Fibroblast of pulmonary artery (primary cell): ENCODE measurements at regions not wholly inside any gene's neighbourhood (a gene's known extent, or its start where the extent isn't known, plus 50 kb on each side); places are given as distances from the start of the nearest gene placed in this dataset.

ENCODE experiments used
- DNase-seq: peaks from one replicate; pipeline ENCODE4 v3.0.0-alpha.2; 2010; ENCODE audit warnings: low read depth
- H3K4me3 ChIP-seq: replicated peaks from 2 replicates; pipeline ENCODE4 v1.5.1; 2011; ENCODE audit warnings: low read depth, mild to moderate bottlenecking, control low read depth, low read length, moderate library complexity
- TF ChIP-seq, protein P1 (sequence below): IDR thresholded peaks from 2 replicates; pipeline ENCODE4 v1.5.1; 2011; ENCODE audit warnings: mild to moderate bottlenecking, control low read depth, low read length, inconsistent platforms; ENCODE audit errors: missing control alignments

- no peak overlapping the region for H3K4me3 ChIP-seq
- TF ChIP-seq, protein P1, sequence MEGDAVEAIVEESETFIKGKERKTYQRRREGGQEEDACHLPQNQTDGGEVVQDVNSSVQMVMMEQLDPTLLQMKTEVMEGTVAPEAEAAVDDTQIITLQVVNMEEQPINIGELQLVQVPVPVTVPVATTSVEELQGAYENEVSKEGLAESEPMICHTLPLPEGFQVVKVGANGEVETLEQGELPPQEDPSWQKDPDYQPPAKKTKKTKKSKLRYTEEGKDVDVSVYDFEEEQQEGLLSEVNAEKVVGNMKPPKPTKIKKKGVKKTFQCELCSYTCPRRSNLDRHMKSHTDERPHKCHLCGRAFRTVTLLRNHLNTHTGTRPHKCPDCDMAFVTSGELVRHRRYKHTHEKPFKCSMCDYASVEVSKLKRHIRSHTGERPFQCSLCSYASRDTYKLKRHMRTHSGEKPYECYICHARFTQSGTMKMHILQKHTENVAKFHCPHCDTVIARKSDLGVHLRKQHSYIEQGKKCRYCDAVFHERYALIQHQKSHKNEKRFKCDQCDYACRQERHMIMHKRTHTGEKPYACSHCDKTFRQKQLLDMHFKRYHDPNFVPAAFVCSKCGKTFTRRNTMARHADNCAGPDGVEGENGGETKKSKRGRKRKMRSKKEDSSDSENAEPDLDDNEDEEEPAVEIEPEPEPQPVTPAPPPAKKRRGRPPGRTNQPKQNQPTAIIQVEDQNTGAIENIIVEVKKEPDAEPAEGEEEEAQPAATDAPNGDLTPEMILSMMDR = no peak
- DNase-seq = no peak
Observed at GRCh38 chr1:147824001-147824400, 63.6 kb upstream of the GJA5 start.

DNA sequence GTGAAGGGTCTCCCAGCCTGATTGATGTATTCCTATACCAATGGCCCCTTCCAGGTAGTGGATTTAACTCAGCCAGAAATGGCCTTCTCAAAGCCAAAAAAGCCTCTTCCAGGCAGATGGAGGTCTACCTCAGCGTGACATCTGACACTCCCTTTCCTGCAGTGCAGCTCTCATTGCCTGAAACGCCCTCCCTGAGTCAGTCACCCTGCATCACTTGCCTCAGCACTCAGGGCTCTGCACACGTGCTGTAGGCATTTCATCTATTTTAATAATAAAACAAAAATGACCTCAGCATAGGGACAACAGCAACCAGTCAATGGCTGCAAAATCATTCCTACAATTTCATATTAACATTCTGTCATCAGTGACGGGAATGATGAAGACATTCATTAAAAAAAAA, 64.4 kb upstream of the GJA5 start:
- TF ChIP-seq, protein P1 = no peak
- no peak overlapping the region for H3K4me3 ChIP-seq
- DNase-seq = no peak

DNA sequence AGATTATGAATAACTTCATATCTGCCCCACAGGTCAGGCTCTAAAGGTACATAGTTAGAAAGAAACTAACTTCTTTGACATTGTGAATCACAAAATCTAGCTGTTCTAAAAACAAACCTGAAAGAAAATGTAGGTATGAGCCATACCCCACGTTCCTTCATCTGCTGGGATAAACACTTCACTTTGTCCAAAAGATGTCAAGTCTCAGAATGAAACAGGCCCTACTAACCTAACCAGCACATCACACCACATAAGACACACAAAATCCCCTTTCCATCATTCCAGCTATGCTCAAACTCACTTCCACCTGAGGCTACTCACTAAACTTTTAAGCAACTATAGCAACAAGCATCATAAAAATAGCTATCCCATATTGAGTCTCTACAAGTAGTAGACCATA, 65.2 kb upstream of the GJA5 start:
- TF ChIP-seq, protein P1 = no peak
- no peak for DNase-seq
- no peak overlapping the region for H3K4me3 ChIP-seq

- DNase-seq = no peak
- TF ChIP-seq, protein P1 = no peak
- H3K4me3 ChIP-seq = no peak overlapping the region
Observed at GRCh38 chr1:147826259-147826658, 65.9 kb upstream of the GJA5 start.

DNA sequence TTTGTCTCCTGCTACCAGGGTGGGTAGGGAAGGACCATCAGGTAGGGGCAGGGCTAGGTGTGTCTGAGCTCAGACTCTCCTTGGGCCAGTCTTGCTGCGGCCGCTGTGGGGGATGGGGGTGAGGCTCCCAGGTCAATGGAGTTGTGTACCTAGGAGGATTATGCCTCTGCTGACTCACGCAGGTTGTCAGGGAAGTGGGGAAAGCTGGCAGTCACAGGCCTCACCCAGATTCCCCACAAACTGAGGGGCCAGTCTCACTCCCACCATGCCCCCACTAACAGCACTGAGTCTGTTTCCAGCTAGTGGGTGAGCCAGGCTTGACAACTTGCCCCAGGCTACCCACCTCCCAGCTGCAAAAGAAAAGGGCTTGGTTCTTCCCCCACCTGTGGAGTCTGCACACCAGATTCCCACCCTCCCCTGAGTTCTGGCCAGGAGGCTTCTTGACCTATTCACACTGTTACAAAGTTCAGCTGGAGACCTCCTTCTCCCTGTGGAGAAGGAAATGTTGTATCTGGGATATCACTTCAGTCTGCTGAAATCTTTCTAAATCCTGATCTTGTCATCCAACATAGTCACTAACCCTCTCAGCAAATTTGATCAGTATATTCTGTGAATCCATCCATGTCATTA, 69.2 kb upstream of the GJA8 start:
- DNase-seq = no peak
- H3K4me3 ChIP-seq = no peak overlapping the region
- TF ChIP-seq, protein P1 = no peak

DNA sequence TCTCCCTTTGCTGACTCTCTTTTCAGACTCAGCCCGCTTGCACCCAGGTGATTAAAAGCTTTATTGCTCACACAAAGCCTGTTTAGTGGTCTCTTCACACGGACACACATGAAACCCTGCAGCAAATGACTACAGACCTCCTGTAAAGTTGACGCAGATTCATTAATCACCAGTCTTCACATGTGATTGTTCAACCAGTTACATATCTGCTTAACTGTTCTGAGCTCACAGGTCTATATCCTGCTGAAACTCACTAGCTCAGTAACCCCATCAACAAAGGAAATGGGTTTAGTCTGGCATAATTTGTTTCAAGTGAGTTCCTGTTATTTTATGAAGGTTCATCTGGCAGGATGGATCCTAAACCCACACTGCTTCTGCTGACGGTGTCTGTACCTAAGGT, 68.4 kb upstream of the GJA8 start:
- H3K4me3 ChIP-seq = no peak overlapping the region
- no peak for DNase-seq
- TF ChIP-seq, protein P1 = no peak

DNA sequence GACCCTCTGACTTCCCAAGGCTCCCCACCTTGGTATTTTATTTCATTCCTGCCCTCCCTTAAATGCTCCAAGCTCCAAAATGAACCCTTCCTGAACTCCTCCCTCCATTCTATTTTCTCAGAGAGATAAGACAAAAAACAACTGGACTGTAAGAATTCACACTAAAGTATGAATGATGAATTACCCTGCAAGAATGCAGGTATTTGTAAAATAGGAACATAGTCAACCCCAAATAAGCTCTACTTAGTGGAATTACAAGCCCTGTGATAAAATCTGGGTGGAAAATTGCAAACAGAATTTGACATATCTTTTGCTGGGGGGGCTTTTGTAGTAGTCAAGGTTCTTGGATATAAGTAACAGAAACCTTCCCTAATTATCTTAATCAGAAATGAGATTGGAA, 67.8 kb upstream of the GJA8 start:
- DNase-seq = no peak
- TF ChIP-seq, protein P1 = no peak
- no peak overlapping the region for H3K4me3 ChIP-seq
